AG09319 (cell line): ENCODE measurements at regions not wholly inside any gene's neighbourhood (a gene's known extent, or its start where the extent isn't known, plus 50 kb on each side); places are given as distances from the start of the nearest gene placed in this dataset.

ENCODE experiments used
- DNase-seq: peaks from one replicate; pipeline ENCODE4 v3.0.0-alpha.2; 2010; ENCODE audit warnings: low read depth; ENCODE audit errors: extremely low read depth
- CTCF ChIP-seq: IDR thresholded peaks from 2 replicates; pipeline ENCODE4 v1.5.1; 2011; ENCODE audit warnings: low read depth, mild to moderate bottlenecking, inconsistent platforms, low read length, moderate library complexity

GRCh38 chr2:155404433-155405002 is 706.0 kb downstream of the KCNJ3 start:
- TF ChIP-seq CTCF: no peak
- no peak for DNase-seq

GRCh38 chr2:155393406-155393805 is 694.9 kb downstream of the KCNJ3 start:
- DNase-seq: no peak
- TF ChIP-seq CTCF: no peak

GRCh38 chr2:155391613-155392130 is 693.2 kb downstream of the KCNJ3 start:
- no peak for TF ChIP-seq CTCF
- no peak for DNase-seq

- TF ChIP-seq CTCF: no peak
- DNase-seq: no peak
Observed at GRCh38 chr2:155389224-155389623, 690.7 kb downstream of the KCNJ3 start.

- no peak for TF ChIP-seq CTCF
Observed at GRCh38 chr2:155384555-155385123, 686.1 kb downstream of the KCNJ3 start.

GRCh38 chr2:155382776-155383175 is 684.3 kb downstream of the KCNJ3 start:
- DNase-seq: no peak
- no peak for TF ChIP-seq CTCF

More at GRCh38 chr2:155384555-155385123, 686.1 kb downstream of the KCNJ3 start:
- no peak for DNase-seq

GRCh38 chr2:155381436-155381835 is 682.9 kb downstream of the KCNJ3 start:
- TF ChIP-seq CTCF: no peak
- no peak for DNase-seq
